Upper lobe of left lung (tissue), 4 donors: ENCODE measurements at regions not wholly inside any gene's neighbourhood (a gene's known extent, or its start where the extent isn't known, plus 50 kb on each side); places are given as distances from the start of the nearest gene placed in this dataset.

ENCODE experiments used
- CTCF ChIP-seq, 6 experiments: fragments of 450-650 bp in 4 of 6; fragments of 200-600 bp in 2 of 6; sonication (generic) in 2 of 6; IDR thresholded peaks; one replicate each; pipeline ENCODE4 v1.5.1; 2016 to 2019; ENCODE audit warnings: antibody characterized with exemption in 6 of 6
- POLR2A ChIP-seq, 4 donors: fragments of 450-650 bp; IDR thresholded peaks; one replicate each; pipeline ENCODE4 v1.5.1; 2016 to 2017; ENCODE audit warnings: antibody characterized with exemption in 4 of 4, mild to moderate bottlenecking in 2 of 4
- POLR2AphosphoS5 ChIP-seq, 2 donors: sonication (generic); formaldehyde crosslinking; IDR thresholded peaks; one replicate each; pipeline ENCODE4 v1.5.1; 2017; ENCODE audit warnings: antibody characterized with exemption in 2 of 2

- TF ChIP-seq CTCF (IDR thresholded peaks at IDR 0.05): no peak
- TF ChIP-seq POLR2A (IDR thresholded peaks at IDR 0.05): no peak
- TF ChIP-seq POLR2AphosphoS5 (IDR thresholded peaks at IDR 0.05): no peak
Measured at GRCh38 chr21:32860399-32860798, 88.8 kb upstream of the PAXBP1 start.
